HepG2 (cell line): ENCODE measurements at regions not wholly inside any gene's neighbourhood (a gene's known extent, or its start where the extent isn't known, plus 50 kb on each side); places are given as distances from the start of the nearest gene placed in this dataset.

Source experiments
- GZF1 ChIP-seq: sonication (generic); formaldehyde crosslinking; IDR thresholded peaks from 2 replicates; pipeline ENCODE4 v1.5.1; 2020; ENCODE audit warnings: mild to moderate bottlenecking, missing genetic modification reagents
- HNRNPK ChIP-seq: fragments of 200-400 bp; formaldehyde crosslinking; IDR thresholded peaks from 2 replicates; pipeline ENCODE4 v1.6.1; 2018; ENCODE audit warnings: low read length, low read depth, moderate library complexity, mild to moderate bottlenecking; ENCODE audit not compliant: poor library complexity, severe bottlenecking
- MAZ ChIP-seq, 2 experiments: sonication (generic) in 1 of 2; formaldehyde crosslinking in 1 of 2; IDR thresholded peaks; 2 replicates each; pipeline versions ENCODE4 v1.5.0 to v1.6.1; 2012 to 2020; ENCODE audit warnings: low read depth in 2 of 2, mild to moderate bottlenecking in 2 of 2, borderline replicate concordance in 1 of 2, improper control_type of control experiment in 1 of 2, low read length in 1 of 2, missing genetic modification reagents in 1 of 2, moderate library complexity in 1 of 2
- NFIC ChIP-seq: IDR thresholded peaks from 2 replicates; pipeline ENCODE4 v1.6.1; 2012; ENCODE audit warnings: mild to moderate bottlenecking, low read length, inconsistent platforms
- SMC3 ChIP-seq: IDR thresholded peaks from 2 replicates; pipeline ENCODE4 v1.6.1; 2011; ENCODE audit warnings: low read length, improper control_type of control experiment
- ZBTB42 ChIP-seq: sonication (generic); formaldehyde crosslinking; IDR thresholded peaks from 2 replicates; pipeline ENCODE4 v1.5.0; 2020; ENCODE audit warnings: mild to moderate bottlenecking, missing genetic modification reagents
- ZNF160 ChIP-seq: sonication (generic); formaldehyde crosslinking; IDR thresholded peaks from 2 replicates; pipeline ENCODE4 v1.8.0; 2022; ENCODE audit warnings: mild to moderate bottlenecking, inconsistent platforms, missing genetic modification reagents

GRCh38 chr20:60304026-60304590, 345.9 kb downstream of the CDH26 start:
- no peak for TF ChIP-seq MAZ (IDR thresholded peaks at IDR 0.05; ENCODE audit: borderline replicate concordance, low read depth, low read length)
- TF ChIP-seq MAZ (CRISPR knock-in tag; IDR thresholded peaks at IDR 0.05; ENCODE audit: low read depth): no peak
- TF ChIP-seq SMC3: no peak
- no peak for TF ChIP-seq ZBTB42
- TF ChIP-seq NFIC: no peak
- no peak for TF ChIP-seq HNRNPK
- TF ChIP-seq ZNF160 (CRISPR knock-in tag): no peak
- TF ChIP-seq GZF1: no peak
